Astrocyte (in vitro differentiated cells and primary cell): ENCODE measurements at regions not wholly inside any gene's neighbourhood (a gene's known extent, or its start where the extent isn't known, plus 50 kb on each side); places are given as distances from the start of the nearest gene placed in this dataset.

Experiments used
- DNase-seq: peaks from one replicate; pipeline ENCODE4 v3.0.0-alpha.2; 2010; ENCODE audit warnings: low read depth
- FAIRE-seq: peaks from 2 replicates; lab custom pipeline; 2011; peaks lifted over from hg19 to GRCh38; lab: Jason Lieb, UNC
- H2AFZ ChIP-seq: 2 replicates; pipeline ENCODE4 v1.6.0; 2012; ENCODE audit warnings: low read depth, low read length, inconsistent platforms
- H3K27ac ChIP-seq: 2 replicates; pipeline ENCODE4 v1.5.1; 2011; ENCODE audit warnings: low read depth, low read length, inconsistent platforms
- H3K27me3 ChIP-seq: 2 replicates; pipeline ENCODE4 v1.6.0; 2011; ENCODE audit warnings: low read length, inconsistent platforms; ENCODE audit not compliant: insufficient read depth
- H3K36me3 ChIP-seq: 2 replicates; pipeline ENCODE4 v1.5.1; 2011; ENCODE audit warnings: low read length, inconsistent platforms; ENCODE audit not compliant: insufficient read depth
- H3K4me1 ChIP-seq: 2 replicates; pipeline ENCODE4 v1.5.1; 2011; ENCODE audit warnings: low read length, inconsistent platforms; ENCODE audit not compliant: insufficient read depth
- H3K4me2 ChIP-seq: 2 replicates; pipeline ENCODE4 v1.6.0; 2012; ENCODE audit warnings: low read length, inconsistent platforms
- H3K4me3 ChIP-seq: 2 replicates; pipeline ENCODE4 v1.5.1; 2011; ENCODE audit warnings: low read depth, mild to moderate bottlenecking, low read length, inconsistent platforms; ENCODE audit not compliant: insufficient read depth
- H3K79me2 ChIP-seq: 2 replicates; pipeline ENCODE4 v1.6.0; 2012; ENCODE audit warnings: mild to moderate bottlenecking, low read length, inconsistent platforms; ENCODE audit not compliant: insufficient read depth
- H3K9ac ChIP-seq: 2 replicates; pipeline ENCODE4 v1.6.0; 2012; ENCODE audit warnings: mild to moderate bottlenecking, low read length, inconsistent platforms
- H3K9me3 ChIP-seq: 2 replicates; pipeline ENCODE4 v1.5.1; 2012; ENCODE audit warnings: low read depth, mild to moderate bottlenecking, low read length, inconsistent platforms; ENCODE audit not compliant: insufficient read depth
- H4K20me1 ChIP-seq: 2 replicates; pipeline ENCODE4 v1.6.0; 2012; ENCODE audit warnings: low read length, inconsistent platforms; ENCODE audit not compliant: insufficient read depth
- H3K27ac Mint-ChIP-seq: one replicate; pipeline ENCODE4 v1.8.0; 2021; ENCODE audit warnings: mild to moderate bottlenecking, mixed read lengths; ENCODE audit not compliant: unreplicated experiment
- H3K27me3 Mint-ChIP-seq: one replicate; pipeline ENCODE4 v1.8.0; 2021; ENCODE audit warnings: low read depth, mixed read lengths; ENCODE audit not compliant: unreplicated experiment
- H3K36me3 Mint-ChIP-seq: one replicate; pipeline ENCODE4 v1.8.0; 2021; ENCODE audit warnings: low read depth, mixed read lengths; ENCODE audit not compliant: unreplicated experiment
- H3K4me1 Mint-ChIP-seq: one replicate; pipeline ENCODE4 v1.8.0; 2021; ENCODE audit warnings: low read depth, mixed read lengths; ENCODE audit not compliant: unreplicated experiment
- H3K4me3 Mint-ChIP-seq: one replicate; pipeline ENCODE4 v1.8.0; 2021; ENCODE audit warnings: mild to moderate bottlenecking, moderate library complexity, mixed read lengths; ENCODE audit not compliant: unreplicated experiment
- H3K9me3 Mint-ChIP-seq: one replicate; pipeline ENCODE4 v1.8.0; 2021; ENCODE audit warnings: mild to moderate bottlenecking, mixed read lengths; ENCODE audit not compliant: unreplicated experiment
- CTCF ChIP-seq: IDR thresholded peaks from 2 replicates; pipeline ENCODE4 v1.5.1; 2011; ENCODE audit warnings: low read depth, mild to moderate bottlenecking, inconsistent platforms, low read length, moderate library complexity; ENCODE audit not compliant: insufficient read depth
- EZH2 ChIP-seq: IDR thresholded peaks from 2 replicates; pipeline ENCODE4 v1.6.1; 2012; ENCODE audit warnings: mild to moderate bottlenecking, low read length, inconsistent platforms; ENCODE audit not compliant: insufficient read depth

- H3K4me2 ChIP-seq, result no peak overlapping the region
- no peaks in the 10 kb centered on the region for H3K9me3 ChIP-seq
- TF ChIP-seq EZH2 (no peak), CTCF (no peak)
- H3K4me3 ChIP-seq, result no peak overlapping the region
- no peak overlapping the region for H3K27ac Mint-ChIP-seq
- no peaks in the 10 kb centered on the region for H3K27me3 ChIP-seq
- H3K27me3 Mint-ChIP-seq, result peaks cover 25% of the 10 kb centered on the region
- DNase-seq, result no peak
- no peak for FAIRE-seq
- H3K27ac ChIP-seq, result peak overlapping the region; percentile 6
- no peaks in the 10 kb centered on the region for H3K36me3 ChIP-seq
- H2AFZ ChIP-seq, result no peak overlapping the region
- H3K4me3 Mint-ChIP-seq, result no peak overlapping the region
- peaks cover 6% of the 10 kb centered on the region for H3K9me3 Mint-ChIP-seq
- H3K79me2 ChIP-seq, result no peaks in the 10 kb centered on the region
- peaks cover 13% of the 10 kb centered on the region for H3K4me1 Mint-ChIP-seq
- peaks cover 18% of the 10 kb centered on the region for H3K4me1 ChIP-seq
- peak overlapping the region; percentile 8 for H3K9ac ChIP-seq
- H3K36me3 Mint-ChIP-seq, result peaks cover 2% of the 10 kb centered on the region
- no peaks in the 10 kb centered on the region for H4K20me1 ChIP-seq
Measured at GRCh38 chr12:115338566-115339294, 654.8 kb upstream of the TBX3 start.

GRCh38 chr12:115337693-115338543, 653.9 kb upstream of the TBX3 start:
- Mint-ChIP-seq H3K27me3 (peaks cover 29% of the 10 kb centered on the region), H3K27ac (no peak overlapping the region), H3K4me3 (no peak overlapping the region), H3K9me3 (peaks cover 4% of the 10 kb centered on the region), H3K36me3 (no peaks in the 10 kb centered on the region), H3K4me1 (peaks cover 15% of the 10 kb centered on the region)
- peak overlapping the region; percentile 3 for H2AFZ ChIP-seq
- no peaks in the 10 kb centered on the region for H4K20me1 ChIP-seq
- FAIRE-seq (peak; percentile 20), DNase-seq (peak; percentile 81)
- peak overlapping the region; percentile 10 for H3K4me2 ChIP-seq
- H3K27me3 ChIP-seq, result no peaks in the 10 kb centered on the region
- no peaks in the 10 kb centered on the region for H3K79me2 ChIP-seq
- H3K27ac ChIP-seq, result peak overlapping the region; percentile 58
- TF ChIP-seq CTCF, result no peak
- TF ChIP-seq EZH2, result no peak
- H3K9me3 ChIP-seq, result no peaks in the 10 kb centered on the region
- H3K4me3 ChIP-seq, result no peak overlapping the region
- peak overlapping the region; percentile 37 for H3K9ac ChIP-seq
- H3K4me1 ChIP-seq, result peaks cover 18% of the 10 kb centered on the region
- H3K36me3 ChIP-seq, result no peaks in the 10 kb centered on the region
